ENCODE measurements at regions not wholly inside any gene's neighbourhood (a gene's known extent, or its start where the extent isn't known, plus 50 kb on each side); places are given as distances from the start of the nearest gene placed in this dataset.

GRCh38 chr11:20311444-20311843 lies 52.1 kb upstream of the HTATIP2 start:
- Histone ChIP-seq H3K27ac (ENCODE audit: low read length) (no peak overlapping the region), H3K36me3 (ENCODE audit: control insufficient read depth, insufficient read depth, low read length) (no peaks in the 10 kb centered on the region), H3K9me3 (ENCODE audit: control insufficient read depth, low read depth, low read length) (no peaks in the 10 kb centered on the region), H3K4me3 (ENCODE audit: low read length) (no peak overlapping the region), H3K27me3 (ENCODE audit: control insufficient read depth, insufficient read depth, low read length) (peaks cover 12% of the 10 kb centered on the region), H3K4me1 (ENCODE audit: control insufficient read depth, insufficient read depth, low read length) (no peaks in the 10 kb centered on the region)
- DNase-seq = no peak
- WGBS (ENCODE audit: insufficient coverage, low lambda C conversion rate) = no CpG with 5 or more reads among the region's 5 CpGs

GRCh38 chr11:20310596-20311394 lies 52.7 kb upstream of the HTATIP2 start:
- Histone ChIP-seq H3K27ac (ENCODE audit: low read length) (no peak overlapping the region), H3K36me3 (ENCODE audit: control insufficient read depth, insufficient read depth, low read length) (no peaks in the 10 kb centered on the region), H3K9me3 (ENCODE audit: control insufficient read depth, low read depth, low read length) (no peaks in the 10 kb centered on the region), H3K4me1 (ENCODE audit: control insufficient read depth, insufficient read depth, low read length) (no peaks in the 10 kb centered on the region), H3K27me3 (ENCODE audit: control insufficient read depth, insufficient read depth, low read length) (peaks cover 12% of the 10 kb centered on the region), H3K4me3 (ENCODE audit: low read length) (no peak overlapping the region)
- WGBS (ENCODE audit: insufficient coverage, low lambda C conversion rate) = 90% methylated on average over 2 of the region's 11 CpGs
- DNase-seq = no peak

GRCh38 chr11:20310137-20310536 lies 53.4 kb upstream of the HTATIP2 start:
- H3K4me1 ChIP-seq (ENCODE audit: control insufficient read depth, insufficient read depth, low read length) = no peaks in the 10 kb centered on the region
- WGBS (ENCODE audit: insufficient coverage, low lambda C conversion rate) = no CpG with 5 or more reads among the region's 9 CpGs
- no peak overlapping the region for H3K27ac ChIP-seq (ENCODE audit: low read length)
- no peaks in the 10 kb centered on the region for H3K9me3 ChIP-seq (ENCODE audit: control insufficient read depth, low read depth, low read length)
- H3K27me3 ChIP-seq (ENCODE audit: control insufficient read depth, insufficient read depth, low read length) = peaks cover 12% of the 10 kb centered on the region
- H3K36me3 ChIP-seq (ENCODE audit: control insufficient read depth, insufficient read depth, low read length) = no peaks in the 10 kb centered on the region
- DNase-seq = peak in 1 of 2 donors; percentile 2
- H3K4me3 ChIP-seq (ENCODE audit: low read length) = no peak overlapping the region

GRCh38 chr11:20309231-20310025 lies 54.1 kb upstream of the HTATIP2 start:
- Histone ChIP-seq H3K9me3 (ENCODE audit: control insufficient read depth, low read depth, low read length) (no peaks in the 10 kb centered on the region), H3K27ac (ENCODE audit: low read length) (no peak overlapping the region), H3K4me3 (ENCODE audit: low read length) (no peak overlapping the region), H3K4me1 (ENCODE audit: control insufficient read depth, insufficient read depth, low read length) (no peaks in the 10 kb centered on the region), H3K27me3 (ENCODE audit: control insufficient read depth, insufficient read depth, low read length) (peaks cover 12% of the 10 kb centered on the region), H3K36me3 (ENCODE audit: control insufficient read depth, insufficient read depth, low read length) (no peaks in the 10 kb centered on the region)
- DNase-seq = no peak
- 90% methylated on average over 2 of the region's 5 CpGs for WGBS (ENCODE audit: insufficient coverage, low lambda C conversion rate)

DNA sequence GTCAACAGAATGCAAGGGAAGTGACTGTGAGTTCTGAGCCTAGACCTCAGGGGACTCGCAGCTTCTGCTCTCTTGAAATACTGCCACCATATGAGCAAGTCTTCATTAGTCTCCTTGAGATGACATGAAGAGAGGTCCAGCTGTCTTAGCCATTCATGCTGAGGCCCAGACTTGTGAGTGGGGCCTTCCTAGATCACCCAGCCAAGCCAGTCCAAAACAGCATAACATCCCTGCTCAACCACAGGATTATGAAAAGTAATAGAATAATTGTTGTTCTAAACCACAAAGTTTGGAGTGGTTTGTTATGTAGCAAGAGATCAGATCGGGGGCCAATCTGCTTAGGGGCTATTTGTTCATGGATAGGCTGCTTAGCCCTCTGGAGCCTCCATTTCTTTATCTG lies 54.9 kb upstream of the HTATIP2 start:
- no CpG with 5 or more reads among the region's 2 CpGs for WGBS (ENCODE audit: insufficient coverage, low lambda C conversion rate)
- Histone ChIP-seq H3K27ac (ENCODE audit: low read length) (no peak overlapping the region), H3K27me3 (ENCODE audit: control insufficient read depth, insufficient read depth, low read length) (peaks cover 12% of the 10 kb centered on the region), H3K4me3 (ENCODE audit: low read length) (no peak overlapping the region), H3K36me3 (ENCODE audit: control insufficient read depth, insufficient read depth, low read length) (no peaks in the 10 kb centered on the region), H3K4me1 (ENCODE audit: control insufficient read depth, insufficient read depth, low read length) (no peaks in the 10 kb centered on the region), H3K9me3 (ENCODE audit: control insufficient read depth, low read depth, low read length) (no peaks in the 10 kb centered on the region)
- DNase-seq = no peak

GRCh38 chr11:20303391-20303965 lies 60.0 kb upstream of the HTATIP2 start:
- H3K4me1 ChIP-seq (ENCODE audit: control insufficient read depth, insufficient read depth, low read length) = no peaks in the 10 kb centered on the region
- H3K4me3 ChIP-seq (ENCODE audit: low read length) = no peak overlapping the region
- WGBS (ENCODE audit: insufficient coverage, low lambda C conversion rate) = 75% methylated on average over 2 of the region's 6 CpGs
- no peaks in the 10 kb centered on the region for H3K9me3 ChIP-seq (ENCODE audit: control insufficient read depth, low read depth, low read length)
- peaks cover 5% of the 10 kb centered on the region for H3K27me3 ChIP-seq (ENCODE audit: control insufficient read depth, insufficient read depth, low read length)
- DNase-seq = no peak
- no peaks in the 10 kb centered on the region for H3K36me3 ChIP-seq (ENCODE audit: control insufficient read depth, insufficient read depth, low read length)
- no peak overlapping the region for H3K27ac ChIP-seq (ENCODE audit: low read length)

DNA sequence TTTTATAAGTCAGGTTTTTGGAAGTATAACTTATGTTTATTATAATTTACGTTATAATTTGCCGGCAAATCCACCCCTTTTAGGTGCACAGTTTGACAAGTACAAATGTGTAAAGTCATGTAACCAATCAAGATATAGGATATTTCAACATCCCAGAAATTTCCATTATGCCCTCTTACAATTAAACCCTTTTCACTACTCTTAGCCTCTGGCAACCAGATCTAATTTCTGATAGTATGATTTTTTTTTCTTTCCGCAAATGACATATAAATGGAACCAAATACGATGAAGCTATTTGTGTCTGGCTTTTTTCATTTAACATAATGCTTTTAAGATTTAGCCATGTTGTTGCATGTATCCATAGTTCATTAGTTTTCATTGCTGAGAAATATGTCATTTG lies 69.5 kb upstream of the HTATIP2 start:
- no peak overlapping the region for H3K4me3 ChIP-seq (ENCODE audit: low read length)
- no peaks in the 10 kb centered on the region for H3K27me3 ChIP-seq (ENCODE audit: control insufficient read depth, insufficient read depth, low read length)
- no peaks in the 10 kb centered on the region for H3K9me3 ChIP-seq (ENCODE audit: control insufficient read depth, low read depth, low read length)
- H3K27ac ChIP-seq (ENCODE audit: low read length) = no peak overlapping the region
- no peaks in the 10 kb centered on the region for H3K4me1 ChIP-seq (ENCODE audit: control insufficient read depth, insufficient read depth, low read length)
- WGBS (ENCODE audit: insufficient coverage, low lambda C conversion rate) = 96% methylated on average over 3 of the region's 4 CpGs
- DNase-seq = no peak
- H3K36me3 ChIP-seq (ENCODE audit: control insufficient read depth, insufficient read depth, low read length) = no peaks in the 10 kb centered on the region

GRCh38 chr11:20293531-20293930 lies 70.0 kb upstream of the HTATIP2 start:
- Histone ChIP-seq H3K4me1 (ENCODE audit: control insufficient read depth, insufficient read depth, low read length) (no peaks in the 10 kb centered on the region), H3K27ac (ENCODE audit: low read length) (no peak overlapping the region), H3K36me3 (ENCODE audit: control insufficient read depth, insufficient read depth, low read length) (no peaks in the 10 kb centered on the region), H3K27me3 (ENCODE audit: control insufficient read depth, insufficient read depth, low read length) (no peaks in the 10 kb centered on the region), H3K4me3 (ENCODE audit: low read length) (no peak overlapping the region), H3K9me3 (ENCODE audit: control insufficient read depth, low read depth, low read length) (no peaks in the 10 kb centered on the region)
- DNase-seq = no peak
- no CpG with 5 or more reads among the region's 1 CpG for WGBS (ENCODE audit: insufficient coverage, low lambda C conversion rate)

DNA sequence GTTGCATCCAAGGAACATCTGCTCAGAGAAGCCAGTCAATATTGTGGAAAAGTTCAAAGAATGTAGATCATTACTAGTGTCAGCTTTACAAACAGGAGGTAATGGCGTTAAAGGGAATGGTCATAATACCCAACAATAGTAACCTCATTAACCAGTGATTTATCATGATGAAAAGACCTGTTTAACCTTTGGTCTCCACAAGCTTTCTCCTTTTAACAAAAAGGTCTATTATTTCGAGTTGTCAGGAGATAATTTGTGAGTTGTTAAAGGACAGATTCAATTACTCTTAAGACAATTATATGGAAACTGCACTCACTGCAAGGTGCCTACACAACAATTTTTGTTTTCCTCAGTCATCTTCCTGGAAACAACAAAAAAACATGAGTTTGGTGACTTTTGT lies 73.8 kb upstream of the HTATIP2 start:
- no CpG with 5 or more reads among the region's 2 CpGs for WGBS (ENCODE audit: insufficient coverage, low lambda C conversion rate)
- no peaks in the 10 kb centered on the region for H3K36me3 ChIP-seq (ENCODE audit: control insufficient read depth, insufficient read depth, low read length)
- DNase-seq = no peak
- no peak overlapping the region for H3K4me3 ChIP-seq (ENCODE audit: low read length)
- no peaks in the 10 kb centered on the region for H3K27me3 ChIP-seq (ENCODE audit: control insufficient read depth, insufficient read depth, low read length)
- no peaks in the 10 kb centered on the region for H3K4me1 ChIP-seq (ENCODE audit: control insufficient read depth, insufficient read depth, low read length)
- H3K27ac ChIP-seq (ENCODE audit: low read length) = no peak overlapping the region
- H3K9me3 ChIP-seq (ENCODE audit: control insufficient read depth, low read depth, low read length) = no peaks in the 10 kb centered on the region

- H3K27me3 ChIP-seq (ENCODE audit: control insufficient read depth, insufficient read depth, low read length) = peaks cover 6% of the 10 kb centered on the region
- peaks cover 2% of the 10 kb centered on the region for H3K9me3 ChIP-seq (ENCODE audit: control insufficient read depth, low read depth, low read length)
- no peaks in the 10 kb centered on the region for H3K36me3 ChIP-seq (ENCODE audit: control insufficient read depth, insufficient read depth, low read length)
- H3K4me1 ChIP-seq (ENCODE audit: control insufficient read depth, insufficient read depth, low read length) = no peaks in the 10 kb centered on the region
- H3K27ac ChIP-seq (ENCODE audit: low read length) = no peak overlapping the region
- no CpG with 5 or more reads among the region's 1 CpG for WGBS (ENCODE audit: insufficient coverage, low lambda C conversion rate)
- no peak for DNase-seq
- H3K4me3 ChIP-seq (ENCODE audit: low read length) = no peak overlapping the region
Measured at GRCh38 chr11:20283475-20283874, 80.0 kb upstream of the HTATIP2 start.

All from large intestine (tissue), 3 donors.